GM12878 (cell line): ENCODE measurements at regions not wholly inside any gene's neighbourhood (a gene's known extent, or its start where the extent isn't known, plus 50 kb on each side); places are given as distances from the start of the nearest gene placed in this dataset.

ENCODE experiments used
- EGR1 ChIP-seq, 2 experiments: IDR thresholded peaks; 1 replicate in 1 of 2; 2 replicates in 1 of 2; pipeline ENCODE4 v1.6.1; 2011 to 2012; ENCODE audit warnings: low read depth in 2 of 2, low read length in 2 of 2, borderline replicate concordance in 1 of 2, mild to moderate bottlenecking in 1 of 2, moderate library complexity in 1 of 2
- POLR2A ChIP-seq: IDR thresholded peaks from 2 replicates; pipeline ENCODE4 v1.6.1; 2011; ENCODE audit warnings: low read depth, mild to moderate bottlenecking, low read length
- POLR2AphosphoS5 ChIP-seq: IDR thresholded peaks from 2 replicates; pipeline ENCODE4 v1.6.1; 2011; ENCODE audit warnings: mild to moderate bottlenecking, low read length, inconsistent platforms
- SREBF2 ChIP-seq: IDR thresholded peaks from 2 replicates; pipeline ENCODE4 v1.6.1; 2012; ENCODE audit warnings: mild to moderate bottlenecking, low read length

DNA sequence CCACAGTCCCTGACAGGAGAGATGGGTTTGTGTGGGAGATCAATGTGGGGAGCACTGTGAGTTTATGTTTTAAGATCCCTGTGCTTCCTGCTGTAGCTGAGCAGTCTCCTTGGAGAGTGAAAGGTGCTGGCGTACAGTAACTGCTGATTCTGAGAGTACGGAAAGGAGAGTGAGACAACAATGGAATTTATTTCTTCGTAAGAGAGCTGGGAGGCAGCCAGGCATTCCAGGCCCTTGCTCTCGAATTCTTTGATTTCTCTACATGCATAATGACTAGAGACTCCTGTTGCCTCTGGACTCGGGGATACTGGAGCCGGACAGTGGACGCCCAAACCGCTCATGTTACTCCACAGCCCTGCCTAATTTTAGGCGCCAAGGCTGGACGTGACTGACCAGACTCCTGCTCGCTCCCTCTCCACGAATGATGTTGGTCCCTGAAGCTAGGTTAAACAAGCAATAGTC lies 131.0 kb upstream of the PHACTR1 start:
- TF ChIP-seq SREBF2 = no peak
- no peak for TF ChIP-seq POLR2AphosphoS5
- no peak for TF ChIP-seq EGR1 (IDR thresholded peaks at IDR 0.05; ENCODE audit: borderline replicate concordance in 1 of 2, low read depth in 2 of 2, low read length in 2 of 2)
- TF ChIP-seq POLR2A = no peak
